C1 segment of cervical spinal cord (tissue), 14 donors: ENCODE measurements at regions not wholly inside any gene's neighbourhood (a gene's known extent, or its start where the extent isn't known, plus 50 kb on each side); places are given as distances from the start of the nearest gene placed in this dataset.

ENCODE experiments used
- DNase-seq, 14 donors: peaks; one replicate each; lab custom pipeline; 2025; lab: John Stamatoyannopoulos, UW

GRCh38 chr4:24719615-24720014 is 75.8 kb upstream of the SOD3 start:
- DNase-seq: no peak

- no peak for DNase-seq
Observed at GRCh38 chr4:24720436-24720835, 74.9 kb upstream of the SOD3 start.

DNA sequence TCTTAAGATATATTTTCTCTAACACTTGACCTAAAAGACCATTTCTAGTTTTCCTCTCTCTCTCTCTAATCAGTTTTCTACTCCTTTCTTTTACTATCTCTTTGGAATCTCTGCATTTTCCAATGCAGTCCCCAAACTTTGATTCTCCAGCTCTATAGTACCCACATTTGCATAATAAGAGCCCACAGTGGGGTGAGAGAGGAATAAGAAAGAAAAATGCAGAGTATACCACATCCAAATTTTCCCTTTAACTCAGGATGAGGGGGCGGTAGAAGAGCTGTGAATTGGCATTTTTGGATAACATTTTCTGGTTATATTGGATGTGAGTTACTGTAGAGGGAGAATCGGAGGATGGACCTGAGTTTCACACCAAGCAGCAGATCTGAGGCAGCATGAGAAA is 74.4 kb upstream of the SOD3 start:
- DNase-seq: no peak

GRCh38 chr4:24722026-24722568 is 73.3 kb upstream of the SOD3 start:
- no peak for DNase-seq

- DNase-seq: no peak
Observed at GRCh38 chr4:24727390-24728224, 67.8 kb upstream of the SOD3 start.

DNA sequence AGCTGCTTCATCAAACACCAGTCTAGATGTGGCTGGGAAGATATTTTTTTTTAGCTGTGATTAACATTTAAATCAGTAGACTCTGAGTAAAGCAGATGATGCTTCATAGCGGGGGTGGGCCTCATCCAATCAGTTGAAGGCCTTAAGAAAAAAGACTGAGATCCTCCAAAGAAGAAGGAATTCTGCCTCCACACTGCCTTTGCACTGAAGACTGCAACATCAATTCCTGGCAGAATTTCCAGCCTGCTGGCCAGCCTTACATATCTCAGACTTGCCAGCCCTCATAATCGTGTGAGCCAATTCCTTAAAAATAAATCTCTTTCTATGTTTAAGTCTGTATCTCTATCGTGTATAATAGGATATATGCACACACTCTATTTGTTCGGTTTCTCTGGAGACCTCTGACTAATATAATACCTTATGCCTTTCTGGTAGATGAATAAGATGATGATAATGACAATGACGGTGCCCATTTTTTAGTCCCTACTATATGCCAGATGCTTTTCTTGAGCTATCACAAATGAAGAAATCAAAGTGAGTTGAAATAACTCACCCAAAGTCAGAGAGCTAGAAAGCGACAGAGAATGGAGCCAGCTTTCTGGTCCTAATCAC is 66.1 kb upstream of the SOD3 start:
- DNase-seq: no peak

- peak in 6 of 14 donors; percentile 0 to 91 (median 22) for DNase-seq
Observed at GRCh38 chr4:24730256-24731001, 64.9 kb upstream of the SOD3 start.

DNA sequence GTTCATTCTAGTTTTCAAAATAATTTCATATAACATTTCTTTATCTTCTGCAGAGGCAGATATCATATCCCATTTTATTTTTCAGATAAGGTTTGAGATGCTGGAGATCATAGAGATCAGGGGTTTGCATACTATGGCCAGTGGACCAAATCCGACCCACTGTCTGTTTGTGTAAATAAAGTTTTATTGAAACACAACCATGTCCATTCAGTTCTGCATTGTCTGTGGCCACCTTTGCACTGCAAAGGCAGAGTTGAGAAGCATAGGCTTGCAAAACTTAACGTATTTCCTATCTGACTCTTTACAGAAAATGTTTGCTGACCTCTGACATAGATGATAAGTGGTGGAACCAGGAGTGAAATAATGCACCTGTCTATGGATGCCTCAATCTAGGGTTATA is 63.9 kb upstream of the SOD3 start:
- DNase-seq: no peak

DNA sequence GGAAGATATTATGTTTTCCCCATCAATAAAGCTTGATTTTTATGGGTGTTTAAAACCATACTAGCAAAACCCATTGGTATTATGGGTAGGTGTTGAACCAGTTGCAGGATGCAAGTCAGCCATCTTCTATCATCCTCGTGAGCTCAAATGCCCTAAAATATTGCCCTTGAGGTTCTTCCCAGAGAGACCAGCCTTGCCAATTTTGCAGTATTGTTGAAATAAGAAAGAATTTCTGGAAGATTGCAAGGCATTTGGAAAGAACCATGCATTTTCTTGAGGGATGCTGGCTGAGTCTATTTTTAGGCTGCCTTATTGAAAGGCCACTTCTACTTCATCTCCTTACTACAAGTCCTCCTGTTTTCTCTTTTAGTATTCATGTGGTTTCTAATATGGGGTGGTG is 60.9 kb upstream of the SOD3 start:
- no peak for DNase-seq

DNA sequence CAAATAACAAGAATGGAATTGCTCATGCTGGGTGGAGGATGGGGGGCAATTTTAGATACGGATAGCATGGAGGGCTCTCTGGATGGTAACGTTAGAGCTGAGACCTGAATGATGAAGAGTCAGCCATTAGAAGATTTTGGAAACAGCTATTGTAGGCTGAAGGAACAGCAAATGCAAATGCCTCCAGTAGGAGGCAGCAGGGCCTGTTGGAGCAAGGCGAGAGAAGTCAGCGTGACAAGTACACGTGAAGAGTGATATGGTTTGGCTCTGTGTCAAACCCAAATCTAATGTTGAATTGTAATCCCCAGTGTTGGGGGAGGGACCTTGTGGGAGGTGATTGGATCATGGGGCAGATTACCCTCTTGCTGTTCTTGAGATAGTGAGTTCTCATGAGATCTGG is 59.3 kb upstream of the SOD3 start:
- no peak for DNase-seq

- DNase-seq: no peak
Observed at GRCh38 chr4:24741910-24742309, 53.5 kb upstream of the SOD3 start.

GRCh38 chr4:24742335-24742734 is 53.0 kb upstream of the SOD3 start:
- DNase-seq: no peak

- no peak for DNase-seq
Observed at GRCh38 chr4:24742773-24743172, 52.6 kb upstream of the SOD3 start.

DNA sequence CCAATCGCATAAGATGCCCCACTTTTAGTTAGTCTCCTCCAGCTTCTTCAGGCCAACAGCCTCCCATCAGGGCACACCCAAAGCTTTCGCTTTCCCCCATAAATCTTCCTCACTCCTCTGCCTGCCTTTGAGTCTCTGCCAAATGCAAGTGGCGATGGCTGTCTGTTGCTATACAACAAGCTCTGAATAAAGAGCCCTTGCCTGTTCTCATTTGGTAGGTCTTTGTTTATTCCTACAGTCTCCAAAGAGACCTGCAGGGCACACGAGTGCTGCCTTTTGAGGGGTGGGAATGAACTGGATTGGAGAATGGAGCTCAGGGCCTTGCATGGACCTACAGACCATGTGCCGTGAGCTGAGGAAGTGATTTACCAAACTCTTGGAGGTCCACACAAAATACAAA is 52.2 kb upstream of the SOD3 start:
- no peak for DNase-seq

DNA sequence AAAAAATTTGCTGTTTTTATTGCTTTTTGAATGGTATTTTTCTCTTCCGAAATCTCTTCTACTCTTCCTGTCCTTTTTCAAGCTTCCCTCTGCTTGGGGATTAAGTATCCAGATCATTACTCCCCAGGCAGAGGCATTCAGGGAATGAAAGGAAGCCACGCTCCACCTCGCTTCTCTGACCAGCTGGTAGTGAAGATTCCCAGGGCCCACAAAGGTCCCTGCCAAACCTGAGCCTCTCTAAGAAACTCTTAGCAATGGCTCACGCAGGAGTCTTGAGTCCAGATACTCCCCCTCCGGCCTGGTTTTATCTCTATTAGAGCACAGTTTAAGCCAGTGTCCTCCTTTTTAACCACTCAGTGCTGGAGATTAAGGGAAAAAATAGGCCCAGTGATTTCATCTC is 51.4 kb upstream of the SOD3 start:
- no peak for DNase-seq

- no peak for DNase-seq
Observed at GRCh38 chr4:24745172-24745895, 50.0 kb upstream of the SOD3 start.
